ENCODE measurements at regions not wholly inside any gene's neighbourhood (a gene's known extent, or its start where the extent isn't known, plus 50 kb on each side); places are given as distances from the start of the nearest gene placed in this dataset.

DNA sequence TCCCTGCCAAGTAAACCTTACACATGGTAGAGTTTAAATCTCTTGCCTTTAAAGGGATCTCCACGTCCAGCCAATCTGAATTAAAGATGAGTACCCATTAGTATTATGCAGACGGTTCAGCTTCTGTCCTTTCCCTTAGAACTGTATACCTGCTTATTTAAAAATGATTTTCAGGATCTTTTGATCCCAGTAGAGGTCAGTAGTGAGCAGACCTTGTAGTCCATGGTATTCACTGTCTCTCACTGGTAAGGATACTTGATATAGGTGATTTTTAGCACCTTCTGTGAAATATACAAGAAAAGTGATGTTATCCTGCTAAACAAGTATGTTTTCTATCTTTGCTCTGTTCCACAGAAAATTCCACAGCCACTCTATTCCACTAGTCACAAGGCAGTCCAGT lies 1211.6 kb upstream of the ADGRL4 start:
- no peak overlapping the region for H3K4me3 ChIP-seq
- intact Hi-C loops (cut with micrococcal nuclease), result no loop called here
- no peaks in the 10 kb centered on the region for H3K9me3 ChIP-seq (replicated peaks)
- DNase-seq, result no peak
- H3K27me3 ChIP-seq (ENCODE audit: low read depth), result no peaks in the 10 kb centered on the region
- TF ChIP-seq, protein P1, sequence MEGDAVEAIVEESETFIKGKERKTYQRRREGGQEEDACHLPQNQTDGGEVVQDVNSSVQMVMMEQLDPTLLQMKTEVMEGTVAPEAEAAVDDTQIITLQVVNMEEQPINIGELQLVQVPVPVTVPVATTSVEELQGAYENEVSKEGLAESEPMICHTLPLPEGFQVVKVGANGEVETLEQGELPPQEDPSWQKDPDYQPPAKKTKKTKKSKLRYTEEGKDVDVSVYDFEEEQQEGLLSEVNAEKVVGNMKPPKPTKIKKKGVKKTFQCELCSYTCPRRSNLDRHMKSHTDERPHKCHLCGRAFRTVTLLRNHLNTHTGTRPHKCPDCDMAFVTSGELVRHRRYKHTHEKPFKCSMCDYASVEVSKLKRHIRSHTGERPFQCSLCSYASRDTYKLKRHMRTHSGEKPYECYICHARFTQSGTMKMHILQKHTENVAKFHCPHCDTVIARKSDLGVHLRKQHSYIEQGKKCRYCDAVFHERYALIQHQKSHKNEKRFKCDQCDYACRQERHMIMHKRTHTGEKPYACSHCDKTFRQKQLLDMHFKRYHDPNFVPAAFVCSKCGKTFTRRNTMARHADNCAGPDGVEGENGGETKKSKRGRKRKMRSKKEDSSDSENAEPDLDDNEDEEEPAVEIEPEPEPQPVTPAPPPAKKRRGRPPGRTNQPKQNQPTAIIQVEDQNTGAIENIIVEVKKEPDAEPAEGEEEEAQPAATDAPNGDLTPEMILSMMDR (IDR thresholded peaks at IDR 0.05; ENCODE audit: borderline replicate concordance), result peak; percentile 55
- H3K4me1 ChIP-seq, result no peaks in the 10 kb centered on the region
- H3K36me3 ChIP-seq, result no peaks in the 10 kb centered on the region
- H3K27ac ChIP-seq (replicated peaks), result no peak overlapping the region

DNA sequence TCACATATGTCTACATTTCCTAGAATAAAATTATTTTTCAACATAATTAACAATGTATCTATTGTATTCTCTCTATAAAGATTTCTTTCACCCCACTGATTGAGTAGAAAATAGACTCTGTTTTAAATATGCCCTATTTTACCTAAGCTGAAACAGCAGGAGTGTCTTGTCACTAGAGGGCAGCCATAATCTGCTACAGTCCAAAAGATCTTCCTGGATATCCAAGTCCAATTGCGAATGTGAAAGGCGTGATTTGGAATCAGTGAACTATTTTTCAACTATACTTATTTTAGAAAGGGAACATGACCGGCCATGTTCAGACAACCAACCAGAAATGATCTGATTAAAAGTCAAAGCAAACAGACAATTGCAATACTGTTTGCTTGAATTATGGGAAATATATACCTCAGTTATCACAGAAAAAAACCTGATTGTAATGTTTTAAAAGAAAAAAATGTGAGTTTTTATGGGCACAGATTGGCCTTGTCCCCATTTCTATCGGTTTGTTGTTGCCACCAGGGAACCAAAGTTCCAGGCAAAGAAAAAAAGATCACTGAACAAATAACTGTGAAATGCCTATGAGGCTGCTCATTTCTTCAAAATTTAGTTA lies 1211.0 kb upstream of the ADGRL4 start:
- Histone ChIP-seq H3K27me3 (ENCODE audit: low read depth) (no peaks in the 10 kb centered on the region), H3K9me3 (replicated peaks) (no peaks in the 10 kb centered on the region), H3K4me3 (no peak overlapping the region), H3K4me1 (no peaks in the 10 kb centered on the region), H3K36me3 (no peaks in the 10 kb centered on the region), H3K27ac (replicated peaks) (no peak overlapping the region)
- intact Hi-C loops (cut with micrococcal nuclease), result no loop called here
- TF ChIP-seq, protein P1 (IDR thresholded peaks at IDR 0.05; ENCODE audit: borderline replicate concordance), result peak; percentile 52
- DNase-seq, result no peak

DNA sequence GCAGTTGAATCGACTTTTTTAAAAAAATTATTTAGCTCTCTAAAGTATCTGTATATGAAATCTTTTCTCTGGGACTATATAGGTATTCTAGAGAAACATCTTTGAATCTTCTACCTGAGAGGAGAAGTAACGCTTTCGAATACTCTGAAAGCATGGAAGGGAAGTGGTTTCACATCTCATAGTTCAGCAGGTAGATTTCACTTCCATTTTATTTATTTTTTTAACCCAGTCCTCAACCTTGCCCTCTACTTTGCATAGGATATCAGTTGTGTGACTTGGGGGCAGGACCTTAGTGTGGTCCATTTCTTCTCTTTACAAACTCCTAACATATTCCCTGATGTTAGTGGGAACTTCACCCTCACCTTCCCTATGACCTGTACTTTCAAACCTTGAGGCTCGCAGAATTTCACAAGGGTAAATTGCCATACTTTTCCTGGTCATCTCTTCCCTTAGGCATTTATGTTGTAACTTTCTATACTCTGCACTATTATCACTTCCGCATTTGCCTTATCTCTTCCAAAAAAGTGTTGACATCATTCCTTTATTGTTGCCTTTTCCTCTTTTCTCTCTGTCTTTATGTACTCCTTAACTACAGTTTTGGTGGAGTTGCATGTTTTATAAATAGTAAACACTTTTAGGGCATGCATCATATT lies 1208.5 kb upstream of the ADGRL4 start:
- Histone ChIP-seq H3K27me3 (ENCODE audit: low read depth) (no peaks in the 10 kb centered on the region), H3K36me3 (no peaks in the 10 kb centered on the region), H3K4me3 (no peak overlapping the region), H3K9me3 (replicated peaks) (no peaks in the 10 kb centered on the region), H3K4me1 (no peaks in the 10 kb centered on the region), H3K27ac (replicated peaks) (no peak overlapping the region)
- TF ChIP-seq, protein P1 (IDR thresholded peaks at IDR 0.05; ENCODE audit: borderline replicate concordance), result no peak
- intact Hi-C loops (cut with micrococcal nuclease), result no loop called here
- no peak for DNase-seq

DNA sequence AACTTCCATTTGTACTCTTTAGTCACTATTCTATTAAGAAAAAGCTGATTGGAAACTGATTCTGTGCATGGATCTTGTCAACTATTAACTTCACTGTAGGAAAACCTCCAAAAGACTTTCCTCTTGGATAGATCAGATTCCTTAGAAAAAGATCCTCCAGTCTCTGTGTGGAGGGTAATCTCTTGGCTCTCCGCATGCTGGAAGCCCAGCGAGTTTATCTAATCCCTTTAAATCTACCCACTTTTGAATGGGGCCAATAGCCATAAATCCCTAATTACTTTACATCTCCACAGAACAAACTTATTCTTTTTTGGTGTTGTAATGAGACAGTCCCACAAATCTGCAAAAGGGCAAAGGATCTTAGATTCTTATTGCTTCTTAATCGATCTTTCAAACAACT lies 1206.4 kb upstream of the ADGRL4 start:
- H3K36me3 ChIP-seq, result no peaks in the 10 kb centered on the region
- H3K4me3 ChIP-seq, result no peak overlapping the region
- no peaks in the 10 kb centered on the region for H3K27me3 ChIP-seq (ENCODE audit: low read depth)
- no peak for DNase-seq
- TF ChIP-seq, protein P1 (IDR thresholded peaks at IDR 0.05; ENCODE audit: borderline replicate concordance), result no peak
- no peaks in the 10 kb centered on the region for H3K9me3 ChIP-seq (replicated peaks)
- intact Hi-C loops (cut with micrococcal nuclease), result no loop called here
- H3K4me1 ChIP-seq, result no peaks in the 10 kb centered on the region
- H3K27ac ChIP-seq (replicated peaks), result no peak overlapping the region

DNA sequence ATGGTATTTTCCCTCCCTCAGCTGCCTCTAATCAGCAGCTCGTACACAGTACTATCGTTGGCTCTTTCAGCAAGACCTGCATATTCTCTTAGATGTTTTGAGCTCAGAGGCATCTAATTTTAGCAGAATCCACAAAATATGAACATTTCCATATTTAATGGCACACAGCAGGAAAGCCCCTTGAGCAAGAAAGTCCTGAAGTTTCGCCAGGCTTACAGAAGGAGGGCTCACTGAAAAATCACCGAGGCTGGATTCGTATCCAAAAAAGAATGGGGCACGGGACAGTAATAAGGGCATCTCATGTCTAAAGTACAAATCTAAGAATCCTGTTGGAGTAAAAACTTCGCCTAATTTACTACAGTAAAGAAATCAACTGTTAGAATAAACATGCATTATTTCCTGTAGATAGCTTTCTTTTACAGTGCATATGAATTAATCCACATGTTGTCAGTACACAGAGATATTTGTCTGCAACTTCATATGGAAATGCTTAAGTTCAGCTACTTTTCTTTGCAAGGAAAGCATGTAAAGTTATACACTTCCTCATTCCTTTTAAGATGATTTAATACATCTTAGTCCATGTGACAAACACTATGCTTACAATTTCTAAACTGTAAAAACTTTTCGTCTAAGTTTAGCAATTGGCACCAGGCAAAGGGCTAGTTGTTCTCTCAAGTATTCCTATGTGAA lies 1205.3 kb upstream of the ADGRL4 start:
- no peaks in the 10 kb centered on the region for H3K36me3 ChIP-seq
- no peaks in the 10 kb centered on the region for H3K4me1 ChIP-seq
- intact Hi-C loops (cut with micrococcal nuclease), result no loop called here
- no peaks in the 10 kb centered on the region for H3K9me3 ChIP-seq (replicated peaks)
- no peaks in the 10 kb centered on the region for H3K27me3 ChIP-seq (ENCODE audit: low read depth)
- H3K27ac ChIP-seq (replicated peaks), result no peak overlapping the region
- no peak overlapping the region for H3K4me3 ChIP-seq
- no peak for DNase-seq
- TF ChIP-seq, protein P1 (IDR thresholded peaks at IDR 0.05; ENCODE audit: borderline replicate concordance), result no peak
